Endothelial cell of umbilical vein (primary cell): ENCODE measurements at regions not wholly inside any gene's neighbourhood (a gene's known extent, or its start where the extent isn't known, plus 50 kb on each side); places are given as distances from the start of the nearest gene placed in this dataset.

Experiments
- BruUV-seq: library from RNA; stranded (reverse); fragments of 400-500 nt; replicated peaks from 2 replicates; lab custom pipeline; 2021; lab: Mats Ljungman, UMichigan
- CTCF ChIA-PET: fragments of 300-600, 350-600 bp; sonication (Branson Sonifier 250); formaldehyde crosslinking; loops from one replicate; lab custom pipeline; 2021; ENCODE audit warnings: antibody characterized with exemption, inconsistent platforms; lab: Charles Lee
- POLR2A ChIA-PET: fragments of 300-600, 350-600 bp; sonication (Branson Sonifier 250); formaldehyde crosslinking; loops from one replicate; lab custom pipeline; 2021; ENCODE audit warnings: antibody characterized with exemption, inconsistent platforms; lab: Charles Lee
- DNase-seq: peaks from one replicate; pipeline ENCODE4 v3.0.0-alpha.2; 2011; ENCODE audit warnings: low read depth, low spot score
- FAIRE-seq: peaks from 2 replicates; lab custom pipeline; 2011; peaks lifted over from hg19 to GRCh38; lab: Jason Lieb, UNC
- H2AFZ ChIP-seq: 2 replicates; pipeline ENCODE4 v1.6.0; 2012; ENCODE audit warnings: low read depth, low read length, control low read depth, inconsistent platforms
- H3K27ac ChIP-seq: 2 replicates; pipeline ENCODE4 v1.5.1; 2011; ENCODE audit warnings: low read depth, mild to moderate bottlenecking, control low read depth, low read length, moderate library complexity; ENCODE audit not compliant: insufficient read depth
- H3K27me3 ChIP-seq, 2 experiments: 2 replicates each; pipeline versions ENCODE4 v1.6.0 to v1.6.1; 2011; ENCODE audit warnings: low read length in 2 of 2, mixed read lengths in 1 of 2; ENCODE audit not compliant: control insufficient read depth in 2 of 2, insufficient read depth in 2 of 2
- H3K36me3 ChIP-seq, 2 experiments: 2 replicates in 1 of 2; 3 replicates in 1 of 2; pipeline ENCODE4 v1.5.1; 2011; ENCODE audit warnings: low read length in 2 of 2, mild to moderate bottlenecking in 1 of 2, moderate library complexity in 1 of 2; ENCODE audit not compliant: control insufficient read depth in 2 of 2, insufficient read depth in 2 of 2; ENCODE audit errors: extremely low read depth in 1 of 2
- H3K4me1 ChIP-seq: 3 replicates; pipeline ENCODE4 v1.5.1; 2011; ENCODE audit warnings: mild to moderate bottlenecking, low read length; ENCODE audit not compliant: control insufficient read depth, insufficient read depth; ENCODE audit errors: extremely low read depth
- H3K4me2 ChIP-seq: 2 replicates; pipeline ENCODE4 v1.6.1; 2011; ENCODE audit warnings: low read length, control low read depth, mixed read lengths; ENCODE audit not compliant: insufficient read depth
- H3K4me3 ChIP-seq, 3 experiments: fragments of 200-600 bp in 1 of 3; sonication (generic), shearing (Covaris generic) in 1 of 3; replicated peaks in 1 of 3; 2 replicates each; pipeline ENCODE4 v1.5.1; 2011 to 2016; ENCODE audit warnings: control low read depth in 3 of 3, low read length in 3 of 3, mild to moderate bottlenecking in 2 of 3, inconsistent platforms in 1 of 3, low read depth in 1 of 3, moderate library complexity in 1 of 3; ENCODE audit not compliant: insufficient read depth in 1 of 3
- H3K79me2 ChIP-seq: 2 replicates; pipeline ENCODE4 v1.6.0; 2012; ENCODE audit warnings: low read length, inconsistent platforms; ENCODE audit not compliant: control insufficient read depth, insufficient read depth
- H3K9ac ChIP-seq: replicated peaks from 2 replicates; pipeline ENCODE3; 2011; ENCODE audit warnings: low read length, control low read depth; ENCODE audit not compliant: insufficient read depth; ENCODE audit errors: extremely low read depth
- H3K9me1 ChIP-seq: replicated peaks from 3 replicates; pipeline ENCODE4 v1.6.0; 2011; ENCODE audit warnings: mild to moderate bottlenecking, low read length; ENCODE audit not compliant: control insufficient read depth, insufficient read depth; ENCODE audit errors: extremely low read depth
- H3K9me3 ChIP-seq: replicated peaks from 2 replicates; pipeline ENCODE4 v1.5.1; 2012; ENCODE audit warnings: low read length, inconsistent platforms; ENCODE audit not compliant: control insufficient read depth, insufficient read depth
- H4K20me1 ChIP-seq: replicated peaks from 2 replicates; pipeline ENCODE3; 2011; ENCODE audit warnings: mild to moderate bottlenecking, low read length; ENCODE audit not compliant: control insufficient read depth, insufficient read depth; ENCODE audit errors: extremely low read depth
- EZH2 ChIP-seq: IDR thresholded peaks from 2 replicates; pipeline ENCODE4 v1.6.1; 2012; ENCODE audit warnings: borderline replicate concordance, low read depth, mild to moderate bottlenecking, moderate library complexity, low read length, inconsistent platforms; ENCODE audit not compliant: severe bottlenecking
- FOS ChIP-seq: IDR thresholded peaks from 2 replicates; pipeline ENCODE4 v1.6.1; 2011; ENCODE audit warnings: mild to moderate bottlenecking, low read length, moderate library complexity, borderline replicate concordance; ENCODE audit not compliant: insufficient read depth
- GATA2 ChIP-seq: IDR thresholded peaks from 2 replicates; pipeline ENCODE4 v1.7.0; 2011; ENCODE audit warnings: low read depth, mild to moderate bottlenecking, moderate library complexity, mixed read lengths, low read length; ENCODE audit not compliant: insufficient read length, insufficient read depth
- JUN ChIP-seq: IDR thresholded peaks from 2 replicates; pipeline ENCODE4 v1.6.1; 2011; ENCODE audit warnings: borderline replicate concordance, low read depth; ENCODE audit not compliant: insufficient read length, insufficient read depth
- MAX ChIP-seq: IDR thresholded peaks from 2 replicates; pipeline ENCODE4 v1.6.1; 2011; ENCODE audit not compliant: insufficient read depth, insufficient read length
- MYC ChIP-seq: IDR thresholded peaks from one replicate; pipeline ENCODE4 v1.6.1; 2011; ENCODE audit warnings: mild to moderate bottlenecking, low read depth, low read length
- POLR2A ChIP-seq: IDR thresholded peaks from 2 replicates; pipeline ENCODE4 v1.6.1; 2012; ENCODE audit warnings: low read depth, mild to moderate bottlenecking, control low read depth, low read length
- POLR2AphosphoS5 ChIP-seq: IDR thresholded peaks from 2 replicates; pipeline ENCODE4 v1.6.1; 2012; ENCODE audit warnings: low read depth, mild to moderate bottlenecking, control low read depth, low read length, moderate library complexity; ENCODE audit not compliant: insufficient read depth
- dilution Hi-C: fragments of 300-500 bp; cut with MboI; formaldehyde crosslinking; loops from one replicate; pipeline ENCODE4 v1.15.0; 2019; ENCODE audit warnings: low sequenced_read_pairs; ENCODE audit not compliant: extremely low pct_ligation_motif_present
- intact Hi-C: fragments of 100-400 bp; cut with micrococcal nuclease; formaldehyde crosslinking; loops from one replicate; pipeline ENCODE4 v1.10.0; 2022
- TF ChIP-seq, protein P1 (sequence below), 2 donors: IDR thresholded peaks; 1 replicate in 1 of 2; 2 replicates in 1 of 2; pipeline ENCODE4 v1.5.1; 2011; ENCODE audit warnings: low read length in 2 of 2, mild to moderate bottlenecking in 2 of 2, moderate library complexity in 2 of 2, control low read depth in 1 of 2, inconsistent platforms in 1 of 2, low read depth in 1 of 2; ENCODE audit not compliant: insufficient read depth in 1 of 2; ENCODE audit errors: extremely low read depth in 1 of 2

DNA sequence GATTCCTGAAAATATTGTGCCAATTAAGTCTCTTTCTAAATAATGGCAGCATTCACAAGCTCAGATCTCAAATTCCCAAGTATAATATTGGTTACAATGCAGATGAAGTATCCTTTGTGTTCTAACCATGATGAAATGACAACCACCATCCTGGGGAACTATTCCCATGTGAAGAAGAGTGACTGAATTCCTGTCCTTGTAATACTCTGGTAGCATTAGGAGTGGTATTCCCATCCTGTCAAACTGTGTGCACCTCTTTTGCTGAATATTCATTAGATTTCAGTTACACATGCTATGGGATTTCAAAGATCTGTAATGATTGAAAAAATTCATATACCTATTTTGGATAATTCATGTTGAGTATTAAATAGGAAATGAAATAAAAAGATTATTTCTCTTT, 86.1 kb upstream of the SMIM30 start:
- H2AFZ ChIP-seq = no peak overlapping the region
- ChIA-PET POLR2A (no interaction called here), CTCF (no interaction called here)
- no peak for TF ChIP-seq POLR2A
- TF ChIP-seq JUN = no peak
- TF ChIP-seq MYC = no peak
- TF ChIP-seq EZH2 = no peak
- no peak for TF ChIP-seq POLR2AphosphoS5
- H3K79me2 ChIP-seq = no peaks in the 10 kb centered on the region
- H3K27me3 ChIP-seq = no peaks in the 10 kb centered on the region
- H3K27ac ChIP-seq = no peak overlapping the region
- BruUV-seq = no TSS peak
- H3K9me3 ChIP-seq = no peaks in the 10 kb centered on the region
- intact Hi-C loops (no loop called here), dilution Hi-C loops (no loop called here)
- no peak overlapping the region for H3K9ac ChIP-seq
- no peak overlapping the region for H3K4me3 ChIP-seq
- DNase-seq (no peak), FAIRE-seq (no peak)
- no peak overlapping the region for H3K4me2 ChIP-seq
- no peaks in the 10 kb centered on the region for H4K20me1 ChIP-seq
- no peaks in the 10 kb centered on the region for H3K36me3 ChIP-seq
- no peaks in the 10 kb centered on the region for H3K4me1 ChIP-seq
- H3K9me1 ChIP-seq = no peaks in the 10 kb centered on the region

- Histone ChIP-seq H3K9ac (no peak overlapping the region), H3K27ac (no peak overlapping the region), H3K4me3 (no peak overlapping the region), H3K27me3 (no peaks in the 10 kb centered on the region), H3K9me1 (no peaks in the 10 kb centered on the region), H3K4me1 (no peaks in the 10 kb centered on the region), H2AFZ (no peak overlapping the region), H3K36me3 (no peaks in the 10 kb centered on the region), H3K9me3 (no peaks in the 10 kb centered on the region), H3K4me2 (no peak overlapping the region), H3K79me2 (no peaks in the 10 kb centered on the region), H4K20me1 (no peaks in the 10 kb centered on the region)
- CTCF ChIA-PET = no interaction called here
- dilution Hi-C loops (no loop called here), intact Hi-C loops (no loop called here)
- BruUV-seq = no TSS peak
- POLR2A ChIA-PET = no interaction called here
- no peak for FAIRE-seq
- no peak for TF ChIP-seq FOS
- TF ChIP-seq JUN = no peak
- TF ChIP-seq, protein P1, sequence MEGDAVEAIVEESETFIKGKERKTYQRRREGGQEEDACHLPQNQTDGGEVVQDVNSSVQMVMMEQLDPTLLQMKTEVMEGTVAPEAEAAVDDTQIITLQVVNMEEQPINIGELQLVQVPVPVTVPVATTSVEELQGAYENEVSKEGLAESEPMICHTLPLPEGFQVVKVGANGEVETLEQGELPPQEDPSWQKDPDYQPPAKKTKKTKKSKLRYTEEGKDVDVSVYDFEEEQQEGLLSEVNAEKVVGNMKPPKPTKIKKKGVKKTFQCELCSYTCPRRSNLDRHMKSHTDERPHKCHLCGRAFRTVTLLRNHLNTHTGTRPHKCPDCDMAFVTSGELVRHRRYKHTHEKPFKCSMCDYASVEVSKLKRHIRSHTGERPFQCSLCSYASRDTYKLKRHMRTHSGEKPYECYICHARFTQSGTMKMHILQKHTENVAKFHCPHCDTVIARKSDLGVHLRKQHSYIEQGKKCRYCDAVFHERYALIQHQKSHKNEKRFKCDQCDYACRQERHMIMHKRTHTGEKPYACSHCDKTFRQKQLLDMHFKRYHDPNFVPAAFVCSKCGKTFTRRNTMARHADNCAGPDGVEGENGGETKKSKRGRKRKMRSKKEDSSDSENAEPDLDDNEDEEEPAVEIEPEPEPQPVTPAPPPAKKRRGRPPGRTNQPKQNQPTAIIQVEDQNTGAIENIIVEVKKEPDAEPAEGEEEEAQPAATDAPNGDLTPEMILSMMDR (IDR thresholded peaks at IDR 0.05; ENCODE audit: extremely low read depth in 1 of 2, insufficient read depth in 1 of 2, low read depth in 1 of 2, low read length in 2 of 2) = no peak
- TF ChIP-seq MAX = no peak
- TF ChIP-seq POLR2AphosphoS5 = no peak
- no peak for TF ChIP-seq EZH2
- TF ChIP-seq GATA2 = no peak
- no peak for TF ChIP-seq MYC
- TF ChIP-seq POLR2A = no peak
- DNase-seq = no peak
These were observed 83.9 kb upstream of the SMIM30 start for GRCh38 chr7:113202284-113202683.
